PFSK-1 (cell line): ENCODE measurements at regions not wholly inside any gene's neighbourhood (a gene's known extent, or its start where the extent isn't known, plus 50 kb on each side); places are given as distances from the start of the nearest gene placed in this dataset.

ENCODE experiments used
- POLR2AphosphoS5 ChIP-seq: IDR thresholded peaks from 2 replicates; pipeline ENCODE4 v1.6.1; 2012; ENCODE audit warnings: low read depth, mild to moderate bottlenecking, control low read depth, low read length, moderate library complexity
- SIN3A ChIP-seq: IDR thresholded peaks from 2 replicates; pipeline ENCODE4 v1.6.1; 2012; ENCODE audit warnings: mild to moderate bottlenecking, low read length, moderate library complexity, borderline replicate concordance; ENCODE audit not compliant: insufficient read depth
- TAF1 ChIP-seq: IDR thresholded peaks from 2 replicates; pipeline ENCODE4 v1.6.1; 2012; ENCODE audit warnings: low read length, control low read depth, borderline replicate concordance; ENCODE audit not compliant: insufficient read depth

GRCh38 chr7:25617214-25617613, 388.9 kb upstream of the NPVF start:
- TF ChIP-seq SIN3A = no peak
- no peak for TF ChIP-seq TAF1
- TF ChIP-seq POLR2AphosphoS5 = no peak
